ENCODE measurements at regions not wholly inside any gene's neighbourhood (a gene's known extent, or its start where the extent isn't known, plus 50 kb on each side); places are given as distances from the start of the nearest gene placed in this dataset.

DNA sequence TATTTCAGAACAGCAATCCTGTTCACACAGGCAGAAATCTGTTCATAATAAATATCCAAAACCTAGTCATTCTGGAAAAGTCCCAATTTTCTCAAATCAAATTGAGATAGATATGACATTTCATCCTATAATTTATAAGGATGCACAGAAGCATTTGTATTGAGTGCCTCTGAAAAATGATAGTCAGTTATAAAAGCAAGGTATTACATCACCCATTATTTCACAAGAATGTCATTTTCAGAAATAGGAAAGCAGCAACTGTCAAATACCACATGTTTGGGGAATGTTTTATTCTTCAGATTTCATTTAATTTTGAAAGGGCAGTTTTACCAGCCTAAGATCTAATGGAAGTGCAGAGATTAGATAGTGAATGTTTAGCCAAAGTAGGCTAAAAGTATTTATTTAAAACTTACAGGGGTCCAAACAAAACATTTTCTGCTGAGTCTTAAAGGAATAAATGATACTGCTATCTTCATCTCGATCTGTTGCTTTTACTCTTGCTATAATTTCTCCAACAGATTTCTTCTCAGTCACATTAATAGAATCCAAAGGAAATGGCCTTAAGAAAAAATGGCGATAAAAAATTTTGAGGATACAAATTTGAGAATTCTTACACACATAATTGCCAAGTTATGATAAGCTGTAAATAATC, 185.8 kb downstream of the HGF start:
- ChIA-PET POLR2A (interaction anchor here (0.7 kb wide), 1 partner anchor 88 kb away, joined by 3 read pairs; no protein-coding TSS in a partner anchor), CTCF (no interaction called here)
- dilution Hi-C loops (cut with MboI; ENCODE audit: extremely low pct_ligation_motif_present, low sequenced_read_pairs), result no loop called here

More for the DNA sequence above, 185.8 kb downstream of the HGF start:
- no TSS peak for BruUV-seq (replicated peaks)
- H3K9me3 ChIP-seq (replicated peaks; ENCODE audit: control insufficient read depth, insufficient read depth, low read length), result no peaks in the 10 kb centered on the region
- FAIRE-seq (no peak), DNase-seq (ENCODE audit: low read depth, low spot score) (no peak)
- no peaks in the 10 kb centered on the region for H4K20me1 ChIP-seq (replicated peaks; ENCODE audit: control insufficient read depth, extremely low read depth, insufficient read depth, low read length)
- no peaks in the 10 kb centered on the region for H3K4me1 ChIP-seq (ENCODE audit: control insufficient read depth, extremely low read depth, insufficient read depth, low read length)
- no peaks in the 10 kb centered on the region for H3K79me2 ChIP-seq (ENCODE audit: control insufficient read depth, insufficient read depth, low read length)
- H3K36me3 ChIP-seq (ENCODE audit: control insufficient read depth in 2 of 2, extremely low read depth in 1 of 2, insufficient read depth in 2 of 2, low read length in 2 of 2), result no peaks in the 10 kb centered on the region
- no peak overlapping the region for H3K9ac ChIP-seq (replicated peaks; ENCODE audit: extremely low read depth, insufficient read depth, low read length)
- TF ChIP-seq MYC (IDR thresholded peaks at IDR 0.05; ENCODE audit: low read depth, low read length) (no peak), POLR2AphosphoS5 (IDR thresholded peaks at IDR 0.05; ENCODE audit: insufficient read depth, low read depth, low read length) (no peak), POLR2A (IDR thresholded peaks at IDR 0.05; ENCODE audit: low read depth, low read length) (no peak), JUN (IDR thresholded peaks at IDR 0.05; ENCODE audit: borderline replicate concordance, insufficient read depth, insufficient read length, low read depth) (no peak), EZH2 (IDR thresholded peaks at IDR 0.05; ENCODE audit: borderline replicate concordance, low read depth, low read length, severe bottlenecking) (no peak), GATA2 (IDR thresholded peaks at IDR 0.05; ENCODE audit: insufficient read depth, insufficient read length, low read depth, low read length) (no peak), FOS (IDR thresholded peaks at IDR 0.05; ENCODE audit: borderline replicate concordance, insufficient read depth, low read length) (no peak)
- TF ChIP-seq, protein P1, sequence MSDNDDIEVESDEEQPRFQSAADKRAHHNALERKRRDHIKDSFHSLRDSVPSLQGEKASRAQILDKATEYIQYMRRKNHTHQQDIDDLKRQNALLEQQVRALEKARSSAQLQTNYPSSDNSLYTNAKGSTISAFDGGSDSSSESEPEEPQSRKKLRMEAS (IDR thresholded peaks at IDR 0.05; ENCODE audit: insufficient read depth, insufficient read length), result no peak
- TF ChIP-seq, protein P2, sequence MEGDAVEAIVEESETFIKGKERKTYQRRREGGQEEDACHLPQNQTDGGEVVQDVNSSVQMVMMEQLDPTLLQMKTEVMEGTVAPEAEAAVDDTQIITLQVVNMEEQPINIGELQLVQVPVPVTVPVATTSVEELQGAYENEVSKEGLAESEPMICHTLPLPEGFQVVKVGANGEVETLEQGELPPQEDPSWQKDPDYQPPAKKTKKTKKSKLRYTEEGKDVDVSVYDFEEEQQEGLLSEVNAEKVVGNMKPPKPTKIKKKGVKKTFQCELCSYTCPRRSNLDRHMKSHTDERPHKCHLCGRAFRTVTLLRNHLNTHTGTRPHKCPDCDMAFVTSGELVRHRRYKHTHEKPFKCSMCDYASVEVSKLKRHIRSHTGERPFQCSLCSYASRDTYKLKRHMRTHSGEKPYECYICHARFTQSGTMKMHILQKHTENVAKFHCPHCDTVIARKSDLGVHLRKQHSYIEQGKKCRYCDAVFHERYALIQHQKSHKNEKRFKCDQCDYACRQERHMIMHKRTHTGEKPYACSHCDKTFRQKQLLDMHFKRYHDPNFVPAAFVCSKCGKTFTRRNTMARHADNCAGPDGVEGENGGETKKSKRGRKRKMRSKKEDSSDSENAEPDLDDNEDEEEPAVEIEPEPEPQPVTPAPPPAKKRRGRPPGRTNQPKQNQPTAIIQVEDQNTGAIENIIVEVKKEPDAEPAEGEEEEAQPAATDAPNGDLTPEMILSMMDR (IDR thresholded peaks at IDR 0.05; ENCODE audit: extremely low read depth in 1 of 2, insufficient read depth in 1 of 2, low read depth in 1 of 2, low read length in 2 of 2), result no peak
- H3K4me2 ChIP-seq (ENCODE audit: insufficient read depth, low read length), result no peak overlapping the region
- H3K27ac ChIP-seq (ENCODE audit: insufficient read depth, low read depth, low read length), result no peak overlapping the region
- no peak overlapping the region for H2AFZ ChIP-seq (ENCODE audit: low read depth, low read length)
- intact Hi-C loops (cut with micrococcal nuclease), result no loop called here
- no peak overlapping the region for H3K4me3 ChIP-seq (replicated peaks in 1 of 3; ENCODE audit: insufficient read depth in 1 of 3, low read depth in 1 of 3, low read length in 3 of 3)
- H3K27me3 ChIP-seq (ENCODE audit: control insufficient read depth in 2 of 2, insufficient read depth in 2 of 2, low read length in 2 of 2), result no peaks in the 10 kb centered on the region
- no peaks in the 10 kb centered on the region for H3K9me1 ChIP-seq (replicated peaks; ENCODE audit: control insufficient read depth, extremely low read depth, insufficient read depth, low read length)
